DOHH2 (cell line): ENCODE measurements at regions not wholly inside any gene's neighbourhood (a gene's known extent, or its start where the extent isn't known, plus 50 kb on each side); places are given as distances from the start of the nearest gene placed in this dataset.

Source experiments
- H3F3A ChIP-seq: fragments of 200-600 bp; sonication (generic), shearing (Covaris generic); 2 replicates; pipeline ENCODE4 v1.6.0; 2016; ENCODE audit warnings: antibody characterized with exemption, mild to moderate bottlenecking; ENCODE audit not compliant: control insufficient read depth, insufficient read depth
- H3K27ac ChIP-seq: fragments of 200-600 bp; sonication (generic); 2 replicates; pipeline ENCODE4 v1.5.1; 2014; ENCODE audit warnings: low read depth, mild to moderate bottlenecking, low read length, moderate library complexity
- H3K27me3 ChIP-seq: fragments of 200-600 bp; sonication (generic); 2 replicates; pipeline ENCODE4 v1.6.1; 2014; ENCODE audit warnings: mild to moderate bottlenecking, low read length, mixed read lengths; ENCODE audit not compliant: control insufficient read depth
- H3K36me3 ChIP-seq: fragments of 200-600 bp; sonication (generic); 2 replicates; pipeline ENCODE4 v1.6.1; 2014; ENCODE audit warnings: mild to moderate bottlenecking, low read length, moderate library complexity, mixed read lengths; ENCODE audit not compliant: control insufficient read depth
- H3K4me1 ChIP-seq: fragments of 200-600 bp; sonication (generic); 2 replicates; pipeline ENCODE4 v1.6.1; 2014; ENCODE audit warnings: mild to moderate bottlenecking, low read length, mixed read lengths; ENCODE audit not compliant: control insufficient read depth
- H3K4me2 ChIP-seq: fragments of 200-600 bp; sonication (generic); 2 replicates; pipeline ENCODE4 v1.6.0; 2014; ENCODE audit warnings: mild to moderate bottlenecking, low read length, moderate library complexity
- H3K4me3 ChIP-seq: fragments of 200-600 bp; sonication (generic); 2 replicates; pipeline ENCODE4 v1.5.1; 2014; ENCODE audit warnings: mild to moderate bottlenecking, low read length, mixed read lengths
- H3K79me2 ChIP-seq: fragments of 200-600 bp; sonication (generic); 2 replicates; pipeline ENCODE4 v1.6.1; 2014; ENCODE audit warnings: mild to moderate bottlenecking, low read length, mixed read lengths; ENCODE audit not compliant: control insufficient read depth
- H3K9me2 ChIP-seq: fragments of 200-600 bp; sonication (generic); replicated peaks from 2 replicates; pipeline ENCODE4 v1.6.1; 2014; ENCODE audit warnings: mild to moderate bottlenecking, low read length, mixed read lengths; ENCODE audit not compliant: control insufficient read depth
- H3K9me3 ChIP-seq: fragments of 200-600 bp; sonication (generic); 2 replicates; pipeline ENCODE4 v1.6.1; 2014; ENCODE audit warnings: antibody characterized with exemption, low read length, mixed read lengths; ENCODE audit not compliant: control insufficient read depth, insufficient read depth
- H4K20me1 ChIP-seq: fragments of 200-600 bp; sonication (generic); 2 replicates; pipeline ENCODE4 v1.6.0; 2014; ENCODE audit warnings: low read depth, mild to moderate bottlenecking, antibody characterized with exemption, low read length, moderate library complexity; ENCODE audit not compliant: control insufficient read depth, insufficient read depth
- CTCF ChIP-seq: fragments of 200-600 bp; sonication (generic); IDR thresholded peaks from one replicate; pipeline ENCODE4 v1.5.1; 2014; ENCODE audit warnings: antibody characterized with exemption, mild to moderate bottlenecking, low read depth, low read length; ENCODE audit not compliant: poor library complexity, severe bottlenecking
- EZH2phosphoT487 ChIP-seq: fragments of 200-600 bp; sonication (generic); IDR thresholded peaks from 2 replicates; pipeline ENCODE4 v1.6.1; 2017; ENCODE audit warnings: borderline replicate concordance, mild to moderate bottlenecking, antibody characterized with exemption, low read length, moderate library complexity, mixed read lengths

DNA sequence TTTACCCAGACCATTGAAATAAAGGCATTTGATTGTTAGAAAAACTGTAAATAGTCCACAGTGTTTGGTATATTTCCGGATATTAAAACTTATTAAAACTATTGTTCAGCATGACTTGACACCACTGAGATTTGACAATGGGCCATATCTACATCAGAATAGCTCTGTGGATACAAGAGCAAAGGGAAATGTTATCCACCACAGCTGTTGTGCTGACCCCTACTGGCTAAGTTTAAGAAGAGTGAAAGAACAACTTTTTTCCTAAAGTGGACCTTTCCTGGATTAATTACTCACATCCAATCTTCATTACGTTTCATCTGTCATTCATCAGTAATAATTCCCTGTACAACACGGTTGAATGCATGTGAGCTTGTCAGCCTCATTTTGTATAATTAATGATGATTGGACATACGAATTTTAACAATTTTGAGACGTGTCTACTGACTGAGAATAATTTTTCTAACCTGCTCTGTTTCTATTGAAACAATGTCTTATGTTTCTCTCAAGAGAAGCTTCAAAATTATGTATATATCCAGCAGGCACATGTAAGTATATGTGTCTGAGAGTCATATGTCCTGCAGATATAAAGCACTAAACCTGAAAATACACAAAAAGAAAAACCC lies 1952.6 kb downstream of the MAT2B start:
- Histone ChIP-seq H3K4me2 (no peak overlapping the region), H3F3A (no peaks in the 10 kb centered on the region), H3K9me2 (no peaks in the 10 kb centered on the region), H3K9me3 (no peaks in the 10 kb centered on the region), H3K27me3 (no peaks in the 10 kb centered on the region), H3K36me3 (no peaks in the 10 kb centered on the region), H3K27ac (no peak overlapping the region), H3K4me1 (no peaks in the 10 kb centered on the region), H3K79me2 (no peaks in the 10 kb centered on the region), H3K4me3 (no peak overlapping the region), H4K20me1 (no peaks in the 10 kb centered on the region)
- no peak for TF ChIP-seq EZH2phosphoT487
- TF ChIP-seq CTCF, result peak; percentile 60

- Histone ChIP-seq H3F3A (no peaks in the 10 kb centered on the region), H3K9me3 (no peaks in the 10 kb centered on the region), H4K20me1 (no peaks in the 10 kb centered on the region), H3K4me1 (no peaks in the 10 kb centered on the region), H3K4me2 (no peak overlapping the region), H3K27ac (no peak overlapping the region), H3K27me3 (no peaks in the 10 kb centered on the region), H3K9me2 (no peaks in the 10 kb centered on the region), H3K36me3 (no peaks in the 10 kb centered on the region), H3K79me2 (no peaks in the 10 kb centered on the region), H3K4me3 (no peak overlapping the region)
- TF ChIP-seq CTCF, result no peak
- no peak for TF ChIP-seq EZH2phosphoT487
Measured at GRCh38 chr5:165459232-165459631, 1953.8 kb downstream of the MAT2B start.

GRCh38 chr5:165460911-165461310 lies 1955.5 kb downstream of the MAT2B start:
- H4K20me1 ChIP-seq, result no peaks in the 10 kb centered on the region
- no peak overlapping the region for H3K4me3 ChIP-seq
- H3K36me3 ChIP-seq, result no peaks in the 10 kb centered on the region
- no peaks in the 10 kb centered on the region for H3K79me2 ChIP-seq
- no peak overlapping the region for H3K27ac ChIP-seq
- no peaks in the 10 kb centered on the region for H3K27me3 ChIP-seq
- H3K9me2 ChIP-seq, result no peaks in the 10 kb centered on the region
- H3K4me2 ChIP-seq, result no peak overlapping the region
- H3K4me1 ChIP-seq, result no peaks in the 10 kb centered on the region
- no peaks in the 10 kb centered on the region for H3F3A ChIP-seq
- no peak for TF ChIP-seq CTCF
- TF ChIP-seq EZH2phosphoT487, result no peak
- H3K9me3 ChIP-seq, result no peaks in the 10 kb centered on the region

DNA sequence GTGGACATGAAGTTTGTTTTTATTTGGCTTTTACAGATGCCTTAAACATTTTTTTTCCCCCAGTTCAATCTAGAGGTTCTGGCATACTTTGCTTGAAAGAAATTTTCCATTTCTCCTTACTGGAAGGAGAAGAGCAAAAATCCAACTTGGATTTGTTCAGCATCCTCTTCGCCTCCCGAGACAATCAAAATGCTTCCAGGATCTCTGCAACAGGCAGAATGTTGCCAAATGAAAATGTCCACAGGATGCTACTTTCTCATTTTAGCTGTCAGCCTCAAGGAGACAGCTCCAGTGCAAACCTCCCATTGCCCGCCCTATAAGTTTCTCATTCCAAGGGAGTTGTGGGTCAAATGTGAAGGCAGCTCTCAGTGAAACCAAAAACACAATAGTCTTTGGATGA lies 1972.1 kb downstream of the MAT2B start:
- Histone ChIP-seq H3K79me2 (no peaks in the 10 kb centered on the region), H3K4me1 (no peaks in the 10 kb centered on the region), H3K36me3 (no peaks in the 10 kb centered on the region), H3F3A (no peaks in the 10 kb centered on the region), H3K9me2 (no peaks in the 10 kb centered on the region), H3K27ac (no peak overlapping the region), H3K27me3 (no peaks in the 10 kb centered on the region), H3K4me2 (no peak overlapping the region), H3K4me3 (no peak overlapping the region), H3K9me3 (no peaks in the 10 kb centered on the region), H4K20me1 (no peaks in the 10 kb centered on the region)
- no peak for TF ChIP-seq CTCF
- no peak for TF ChIP-seq EZH2phosphoT487
